Large intestine (tissue), 3 donors: ENCODE measurements at regions not wholly inside any gene's neighbourhood (a gene's known extent, or its start where the extent isn't known, plus 50 kb on each side); places are given as distances from the start of the nearest gene placed in this dataset.

Source experiments
- DNase-seq, 2 donors: peaks; one replicate each; pipeline versions ENCODE4 v3.0.0 to v3.0.0-alpha.2; 2013
- H3K27ac ChIP-seq: one replicate; pipeline ENCODE4 v1.5.1; 2013; ENCODE audit warnings: low read length
- H3K27me3 ChIP-seq: 2 replicates; pipeline ENCODE4 v1.6.1; 2013; ENCODE audit warnings: low read length; ENCODE audit not compliant: control insufficient read depth, insufficient read depth
- H3K36me3 ChIP-seq: 2 replicates; pipeline ENCODE4 v1.6.1; 2013; ENCODE audit warnings: low read length; ENCODE audit not compliant: control insufficient read depth, insufficient read depth
- H3K4me1 ChIP-seq: one replicate; pipeline ENCODE4 v1.6.1; 2013; ENCODE audit warnings: low read length; ENCODE audit not compliant: control insufficient read depth, insufficient read depth
- H3K4me3 ChIP-seq: one replicate; pipeline ENCODE4 v1.5.1; 2013; ENCODE audit warnings: low read length
- H3K9me3 ChIP-seq: one replicate; pipeline ENCODE4 v1.6.1; 2013; ENCODE audit warnings: mild to moderate bottlenecking, low read depth, low read length, moderate library complexity; ENCODE audit not compliant: control insufficient read depth
- WGBS: methylation state at CpG from one replicate; pipeline ENCODE4 v1.1.5; 2013; ENCODE audit warnings: low lambda C conversion rate; ENCODE audit not compliant: insufficient coverage; 5-methylcytosine and 5-hydroxymethylcytosine counted together

DNA sequence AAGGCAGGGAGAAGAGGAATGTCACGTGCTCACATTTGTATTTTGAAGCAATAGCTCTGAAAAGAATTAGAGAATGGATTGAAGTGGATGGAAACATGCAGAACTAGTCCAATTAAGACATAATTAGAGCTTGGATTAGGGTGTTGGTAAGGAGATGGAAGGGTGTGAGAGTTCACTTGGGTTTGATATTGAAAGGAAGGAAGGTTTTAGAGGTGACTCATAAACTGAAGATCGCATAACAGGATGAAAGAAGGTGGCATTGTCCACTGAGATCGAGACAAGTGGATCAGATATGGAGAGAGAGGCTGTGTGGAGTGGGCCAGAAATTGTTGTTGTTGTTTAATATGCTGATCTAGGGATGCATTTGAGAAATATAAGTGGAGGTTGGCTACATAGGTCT, 244.0 kb upstream of the SMIM31 start:
- no peaks in the 10 kb centered on the region for H3K36me3 ChIP-seq
- no peaks in the 10 kb centered on the region for H3K9me3 ChIP-seq
- WGBS = 54% methylated on average over 3 of the region's 3 CpGs
- DNase-seq = no peak
- H3K4me1 ChIP-seq = no peaks in the 10 kb centered on the region
- no peak overlapping the region for H3K27ac ChIP-seq
- H3K27me3 ChIP-seq = no peaks in the 10 kb centered on the region
- no peak overlapping the region for H3K4me3 ChIP-seq

DNA sequence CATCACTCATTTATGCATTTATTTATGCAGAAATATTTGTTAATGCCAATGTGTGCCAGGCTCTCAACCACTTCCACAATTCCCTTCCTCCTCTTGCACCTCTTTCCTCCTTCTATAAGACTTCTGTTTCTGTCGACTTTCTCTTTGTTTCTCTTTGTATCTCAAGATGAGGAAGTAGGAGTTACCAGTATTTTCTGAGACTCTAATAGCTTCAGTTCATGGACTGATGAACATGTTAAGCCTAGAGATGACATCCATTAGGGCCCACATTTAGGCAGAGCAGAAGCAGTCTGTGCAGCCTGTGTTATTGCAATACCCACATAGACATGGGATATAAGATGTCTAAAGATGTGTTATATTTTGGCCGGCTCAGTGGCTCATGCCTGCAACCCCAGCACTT, 241.8 kb upstream of the SMIM31 start:
- Histone ChIP-seq H3K36me3 (no peaks in the 10 kb centered on the region), H3K27me3 (no peaks in the 10 kb centered on the region), H3K4me1 (no peaks in the 10 kb centered on the region), H3K4me3 (no peak overlapping the region), H3K9me3 (no peaks in the 10 kb centered on the region), H3K27ac (no peak overlapping the region)
- 100% methylated on average over 1 of the region's 2 CpGs for WGBS
- DNase-seq = no peak

DNA sequence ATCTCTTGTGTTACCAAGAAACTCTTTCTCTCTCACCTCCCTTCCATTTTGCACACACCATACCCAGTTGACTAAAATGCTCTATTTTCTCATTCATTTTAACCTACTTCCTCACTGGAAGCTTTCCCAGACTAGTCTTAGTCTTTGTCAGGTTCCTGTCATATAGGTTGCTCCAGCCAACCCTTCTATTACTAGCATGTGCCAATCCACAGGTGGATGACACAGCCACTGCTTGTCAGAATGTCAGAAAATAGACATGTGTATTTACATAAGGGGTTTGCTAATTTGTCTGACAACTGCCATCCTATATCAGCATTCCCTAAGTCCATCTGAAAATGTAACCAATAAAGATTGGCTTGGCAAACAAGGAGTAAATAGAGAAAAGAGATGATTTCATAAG, 239.2 kb upstream of the SMIM31 start:
- no peaks in the 10 kb centered on the region for H3K27me3 ChIP-seq
- no peaks in the 10 kb centered on the region for H3K9me3 ChIP-seq
- DNase-seq = no peak
- H3K4me3 ChIP-seq = no peak overlapping the region
- no peak overlapping the region for H3K27ac ChIP-seq
- no peaks in the 10 kb centered on the region for H3K36me3 ChIP-seq
- no peaks in the 10 kb centered on the region for H3K4me1 ChIP-seq

DNA sequence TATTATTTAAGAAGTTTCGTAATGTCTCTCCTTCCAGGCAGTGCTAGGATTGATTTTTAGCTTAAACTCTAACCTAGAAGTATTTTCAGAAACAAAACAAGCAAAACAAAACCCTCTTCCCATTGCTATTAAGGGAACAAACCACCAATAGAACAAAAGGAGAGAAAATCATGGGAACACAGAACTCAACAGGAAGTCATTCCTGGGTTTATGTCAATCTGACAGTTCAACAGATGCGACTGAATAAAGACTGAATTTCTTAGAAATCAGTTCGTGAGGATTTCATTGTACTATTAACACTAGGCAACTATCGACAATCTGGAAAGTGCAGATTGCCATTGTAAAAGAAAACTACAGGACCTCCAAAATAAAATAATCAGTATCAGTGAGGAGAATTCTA, 229.1 kb upstream of the SMIM31 start:
- no peaks in the 10 kb centered on the region for H3K36me3 ChIP-seq
- no peak overlapping the region for H3K4me3 ChIP-seq
- 80% methylated on average over 1 of the region's 4 CpGs for WGBS
- no peaks in the 10 kb centered on the region for H3K27me3 ChIP-seq
- no peak for DNase-seq
- H3K4me1 ChIP-seq = no peaks in the 10 kb centered on the region
- H3K9me3 ChIP-seq = no peaks in the 10 kb centered on the region
- H3K27ac ChIP-seq = no peak overlapping the region

DNA sequence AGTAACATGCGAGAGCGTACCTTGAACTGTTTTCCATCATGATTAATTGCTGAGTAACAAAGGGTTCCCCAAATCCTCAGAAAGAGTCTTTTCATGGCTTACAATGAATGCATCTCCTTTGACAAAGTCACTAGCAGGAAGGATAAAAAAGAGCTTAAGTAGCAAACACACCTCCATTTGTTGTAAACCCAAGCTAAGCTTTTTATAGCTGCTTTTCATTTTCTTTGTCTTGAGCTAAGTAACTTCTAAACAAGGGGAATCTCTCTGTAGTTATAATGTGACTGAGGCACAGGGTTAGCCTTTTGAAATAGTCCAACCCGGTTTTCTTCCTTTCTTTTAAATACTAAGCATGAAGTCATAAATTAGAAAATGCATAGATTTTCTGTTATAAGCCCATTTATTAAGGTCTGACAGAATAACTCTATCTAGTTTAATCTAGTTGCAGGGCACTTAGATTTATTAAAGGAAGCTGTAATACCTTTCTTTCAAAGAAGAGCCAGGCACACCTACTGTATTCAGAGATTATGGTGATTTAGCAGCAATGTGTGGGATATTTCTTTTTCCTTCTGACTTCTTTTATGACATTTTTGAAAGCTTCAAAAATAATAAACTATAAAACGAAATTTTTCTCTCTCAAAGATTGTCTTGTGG, 226.9 kb upstream of the SMIM31 start:
- no peaks in the 10 kb centered on the region for H3K27me3 ChIP-seq
- no peaks in the 10 kb centered on the region for H3K9me3 ChIP-seq
- H3K4me1 ChIP-seq = no peaks in the 10 kb centered on the region
- DNase-seq = no peak
- WGBS = 33% methylated on average over 1 of the region's 4 CpGs
- no peak overlapping the region for H3K4me3 ChIP-seq
- no peak overlapping the region for H3K27ac ChIP-seq
- H3K36me3 ChIP-seq = no peaks in the 10 kb centered on the region

DNA sequence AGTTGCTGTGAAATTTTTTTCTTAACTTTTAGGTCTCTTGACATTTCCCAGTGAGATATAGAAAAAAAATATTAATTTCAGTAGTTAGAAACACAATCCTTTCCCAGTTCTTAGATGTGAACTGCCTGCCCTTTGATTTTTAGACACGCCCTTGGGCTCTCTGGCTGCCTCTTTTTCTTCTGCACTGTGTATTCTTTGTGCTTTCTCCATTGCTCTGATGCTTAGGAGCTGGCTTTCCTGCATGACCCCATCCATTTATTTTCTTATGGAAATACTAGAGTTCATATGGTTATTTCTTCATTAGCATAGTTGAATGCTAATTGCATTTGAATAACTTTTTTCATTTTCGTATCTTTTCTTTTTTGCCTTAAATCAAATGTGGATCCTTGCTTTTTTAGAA, 224.9 kb upstream of the SMIM31 start:
- H3K27ac ChIP-seq = no peak overlapping the region
- H3K36me3 ChIP-seq = no peaks in the 10 kb centered on the region
- H3K9me3 ChIP-seq = no peaks in the 10 kb centered on the region
- H3K27me3 ChIP-seq = no peaks in the 10 kb centered on the region
- H3K4me1 ChIP-seq = no peaks in the 10 kb centered on the region
- no peak for DNase-seq
- 80% methylated on average over 2 of the region's 2 CpGs for WGBS
- H3K4me3 ChIP-seq = no peak overlapping the region

DNA sequence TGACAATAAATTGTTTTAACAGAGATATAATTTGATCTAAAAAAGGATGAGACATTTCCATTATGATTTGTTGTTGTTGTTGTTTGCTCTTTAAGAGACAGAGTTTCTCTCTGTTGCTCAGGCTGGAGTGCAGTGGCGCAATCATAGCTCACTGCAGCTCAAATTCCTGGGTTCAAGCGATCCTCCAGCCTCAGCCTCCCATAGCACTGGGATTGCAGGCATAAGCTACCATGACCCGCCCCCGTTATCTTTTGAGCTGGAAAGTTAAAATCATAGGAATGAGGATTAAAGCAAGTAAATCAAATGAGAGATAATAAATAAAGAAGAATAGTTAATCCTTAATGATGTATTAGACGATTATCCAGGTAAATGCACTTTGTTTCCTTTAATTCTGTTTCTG, 224.4 kb upstream of the SMIM31 start:
- H3K4me3 ChIP-seq = no peak overlapping the region
- DNase-seq = no peak
- no peak overlapping the region for H3K27ac ChIP-seq
- WGBS = 82% methylated on average over 3 of the region's 5 CpGs
- H3K4me1 ChIP-seq = no peaks in the 10 kb centered on the region
- no peaks in the 10 kb centered on the region for H3K27me3 ChIP-seq
- no peaks in the 10 kb centered on the region for H3K9me3 ChIP-seq
- H3K36me3 ChIP-seq = no peaks in the 10 kb centered on the region

DNA sequence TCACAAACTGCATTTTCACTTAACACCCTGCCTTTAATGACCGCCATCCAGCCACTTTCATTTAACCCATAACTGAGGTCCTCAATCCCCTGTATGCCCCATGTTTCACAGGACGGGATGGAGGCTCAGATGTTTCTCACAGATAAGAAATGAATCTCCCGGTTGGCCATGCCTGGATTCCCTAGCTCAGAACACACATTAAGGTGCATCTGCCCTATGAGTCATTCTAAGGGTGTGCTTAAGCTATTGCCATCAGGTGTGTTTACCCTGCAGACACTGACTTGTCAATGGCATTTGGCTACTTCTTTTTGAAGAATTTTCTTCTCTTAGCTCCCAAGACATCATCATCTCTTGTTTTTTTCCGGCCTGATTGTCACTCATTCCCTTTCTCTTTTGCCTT, 222.6 kb upstream of the SMIM31 start:
- Histone ChIP-seq H3K9me3 (no peaks in the 10 kb centered on the region), H3K27ac (no peak overlapping the region), H3K4me3 (no peak overlapping the region), H3K4me1 (no peaks in the 10 kb centered on the region), H3K27me3 (no peaks in the 10 kb centered on the region), H3K36me3 (no peaks in the 10 kb centered on the region)
- WGBS = 91% methylated on average over 1 of the region's 4 CpGs
- no peak for DNase-seq

DNA sequence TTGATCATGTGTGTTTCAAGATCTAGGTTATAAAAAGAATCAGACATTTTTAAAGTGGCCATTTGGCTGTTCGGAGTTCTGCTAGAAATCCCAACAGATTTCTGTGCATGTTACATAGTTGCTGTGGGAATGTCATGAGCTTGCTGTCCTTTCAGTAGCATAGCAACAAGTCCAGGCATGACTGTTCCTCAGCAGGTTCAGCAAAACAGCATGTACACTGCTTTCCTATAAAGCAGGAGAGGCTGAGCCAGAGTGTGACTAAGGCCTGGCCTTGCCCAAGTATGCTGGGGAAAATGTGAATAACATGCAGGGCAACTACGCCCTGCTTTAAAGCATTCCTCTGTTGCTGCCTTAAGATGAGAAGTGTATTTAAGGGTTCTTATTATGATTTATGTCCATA, 217.1 kb upstream of the SMIM31 start:
- Histone ChIP-seq H3K4me3 (no peak overlapping the region), H3K36me3 (no peaks in the 10 kb centered on the region), H3K4me1 (no peaks in the 10 kb centered on the region), H3K27me3 (no peaks in the 10 kb centered on the region), H3K9me3 (peaks cover 6% of the 10 kb centered on the region), H3K27ac (no peak overlapping the region)
- no peak for DNase-seq
- WGBS = 60% methylated on average over 1 of the region's 2 CpGs

DNA sequence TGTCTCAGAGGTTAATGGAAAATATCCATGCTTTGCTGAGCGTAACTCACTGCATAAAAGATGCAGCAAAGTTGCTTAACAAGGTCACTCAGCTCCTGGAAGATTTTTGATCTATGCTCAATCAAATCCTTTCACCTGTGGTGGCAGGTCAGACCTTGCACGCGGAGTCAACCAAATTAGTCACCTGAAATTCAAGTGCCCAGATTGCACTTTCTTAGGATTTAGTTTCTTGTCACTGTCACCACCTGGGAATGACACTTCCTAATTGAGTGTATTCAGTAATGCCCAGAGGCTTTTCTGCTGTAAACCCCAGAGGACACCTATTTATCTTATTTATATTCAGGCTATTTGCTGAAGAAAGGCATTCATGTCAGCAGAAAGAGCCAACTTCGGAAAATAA, 215.8 kb upstream of the SMIM31 start:
- Histone ChIP-seq H3K27me3 (no peaks in the 10 kb centered on the region), H3K4me1 (no peaks in the 10 kb centered on the region), H3K36me3 (no peaks in the 10 kb centered on the region), H3K9me3 (peaks cover 6% of the 10 kb centered on the region), H3K27ac (no peak overlapping the region), H3K4me3 (no peak overlapping the region)
- WGBS = no CpG with 5 or more reads among the region's 4 CpGs
- DNase-seq = no peak

DNA sequence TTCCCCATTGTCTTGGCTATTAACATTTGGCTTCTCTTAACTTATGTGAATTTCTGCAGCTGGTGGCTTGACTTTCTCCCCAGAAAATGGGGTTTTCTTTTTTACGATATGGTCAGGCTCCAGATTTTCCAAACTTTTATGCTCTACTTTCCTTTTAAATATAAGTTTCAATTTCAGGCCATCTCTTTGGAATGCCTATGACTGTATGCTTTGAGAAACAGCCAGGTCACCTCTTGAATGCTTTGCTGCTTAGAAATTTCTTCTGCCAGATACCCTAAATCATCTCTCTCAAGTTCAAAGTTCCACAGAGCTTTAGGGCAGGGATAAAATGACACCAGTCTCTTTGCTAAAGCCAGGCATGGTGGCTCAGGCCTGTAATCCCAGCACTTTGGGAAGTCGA, 212.9 kb upstream of the SMIM31 start:
- H3K4me1 ChIP-seq = no peaks in the 10 kb centered on the region
- WGBS = 100% methylated on average over 1 of the region's 2 CpGs
- H3K9me3 ChIP-seq = peaks cover 6% of the 10 kb centered on the region
- no peaks in the 10 kb centered on the region for H3K36me3 ChIP-seq
- H3K4me3 ChIP-seq = no peak overlapping the region
- DNase-seq = no peak
- H3K27me3 ChIP-seq = no peaks in the 10 kb centered on the region
- H3K27ac ChIP-seq = no peak overlapping the region
